Mammary epithelial cell (primary cell): ENCODE measurements at regions not wholly inside any gene's neighbourhood (a gene's known extent, or its start where the extent isn't known, plus 50 kb on each side); places are given as distances from the start of the nearest gene placed in this dataset.

Experiments used
- CTCF ChIP-seq, 2 donors: IDR thresholded peaks in 1 of 2; conservative IDR thresholded peaks in 1 of 2; 2 replicates each; pipeline ENCODE4 v1.5.1; 2011 to 2012; ENCODE audit warnings: inconsistent platforms in 2 of 2, low read length in 2 of 2, mild to moderate bottlenecking in 2 of 2, control low read depth in 1 of 2, low read depth in 1 of 2; ENCODE audit not compliant: insufficient read depth in 1 of 2; ENCODE audit errors: extremely low read depth in 1 of 2
- EZH2 ChIP-seq: IDR thresholded peaks from 2 replicates; pipeline ENCODE4 v1.6.1; 2012; ENCODE audit warnings: low read length, inconsistent platforms, borderline replicate concordance

GRCh38 chr13:76164290-76164689 lies 528.2 kb downstream of the LMO7 start:
- TF ChIP-seq CTCF (conservative IDR thresholded peaks at IDR 0.05 in 1 of 2, IDR thresholded peaks at IDR 0.05 in 1 of 2; ENCODE audit: extremely low read depth in 1 of 2, insufficient read depth in 1 of 2, low read depth in 1 of 2, low read length in 2 of 2), result no peak
- TF ChIP-seq EZH2, result no peak
